OCI-LY7 (cell line): ENCODE measurements at regions not wholly inside any gene's neighbourhood (a gene's known extent, or its start where the extent isn't known, plus 50 kb on each side); places are given as distances from the start of the nearest gene placed in this dataset.
"Not testable (repeated sequence)": the region's sequence is repeated elsewhere in the genome, so short reads cannot be mapped to it uniquely, and the experiment has no call there.

ENCODE experiments used
- BruUV-seq: library from RNA; stranded (reverse); fragments of 400-500 nt; replicated peaks from 2 replicates; lab custom pipeline; 2021; lab: Mats Ljungman, UMichigan
- CTCF ChIA-PET: fragments of 300-600 bp; sonication (Branson Sonifier 250); formaldehyde crosslinking; loops from one replicate; lab custom pipeline; 2022; ENCODE audit warnings: antibody characterized with exemption; ENCODE audit not compliant: unreplicated experiment; lab: Charles Lee
- POLR2A ChIA-PET: fragments of 300-600 bp; sonication (Branson Sonifier 250); formaldehyde crosslinking; loops from one replicate; lab custom pipeline; 2022; ENCODE audit warnings: antibody characterized with exemption; lab: Charles Lee
- DNase-seq: peaks from one replicate; pipeline ENCODE4 v3.0.0-alpha.2; 2015; ENCODE audit warnings: low spot score
- H2AFZ ChIP-seq: fragments of 200-600 bp; sonication (generic), shearing (Covaris generic); 2 replicates; pipeline ENCODE4 v1.6.1; 2014; ENCODE audit warnings: mild to moderate bottlenecking, antibody characterized with exemption, low read length, moderate library complexity
- H3K27ac ChIP-seq: fragments of 200-600 bp; sonication (generic); 2 replicates; pipeline ENCODE4 v1.5.1; 2014; ENCODE audit warnings: mixed run types, low read depth, mild to moderate bottlenecking, moderate library complexity, low read length, inconsistent platforms; ENCODE audit not compliant: poor library complexity, severe bottlenecking
- H3K36me3 ChIP-seq: fragments of 200-600 bp; sonication (generic); 2 replicates; pipeline ENCODE4 v1.6.1; 2014; ENCODE audit warnings: mild to moderate bottlenecking, antibody characterized with exemption, low read length, moderate library complexity, mixed read lengths; ENCODE audit not compliant: insufficient read depth
- H3K4me1 ChIP-seq: fragments of 200-600 bp; sonication (generic); 2 replicates; pipeline ENCODE4 v1.5.1; 2014; ENCODE audit warnings: mild to moderate bottlenecking, low read length; ENCODE audit not compliant: insufficient read depth, poor library complexity, severe bottlenecking
- H3K4me2 ChIP-seq: fragments of 200-600 bp; sonication (generic); 2 replicates; pipeline ENCODE4 v1.6.1; 2014; ENCODE audit warnings: mild to moderate bottlenecking, low read length
- H3K4me3 ChIP-seq: fragments of 200-600 bp; sonication (generic); 2 replicates; pipeline ENCODE4 v1.5.1; 2014; ENCODE audit warnings: mild to moderate bottlenecking, low read depth, low read length; ENCODE audit not compliant: poor library complexity, severe bottlenecking
- H3K79me2 ChIP-seq: fragments of 200-600 bp; sonication (generic); 2 replicates; pipeline ENCODE4 v1.6.1; 2016; ENCODE audit warnings: low read depth, mild to moderate bottlenecking, low read length, moderate library complexity, mixed read lengths; ENCODE audit not compliant: insufficient read depth
- H3K9me2 ChIP-seq: fragments of 200-600 bp; sonication (generic); 2 replicates; pipeline ENCODE4 v1.6.1; 2016; ENCODE audit warnings: mild to moderate bottlenecking, low read length, mixed read lengths; ENCODE audit not compliant: insufficient read depth
- H3K9me3 ChIP-seq: fragments of 200-600 bp; sonication (generic); 2 replicates; pipeline ENCODE4 v1.6.1; 2014; ENCODE audit warnings: mild to moderate bottlenecking, mixed run types, low read length, mixed read lengths
- H4K20me1 ChIP-seq: fragments of 200-600 bp; sonication (generic); 2 replicates; pipeline ENCODE4 v1.6.1; 2014; ENCODE audit warnings: mild to moderate bottlenecking, antibody characterized with exemption, low read length, moderate library complexity, mixed read lengths; ENCODE audit not compliant: insufficient read depth
- CTCF ChIP-seq: fragments of 200-600 bp; sonication (generic); conservative IDR thresholded peaks from 2 replicates; pipeline ENCODE4 v1.5.1; 2014; ENCODE audit warnings: mild to moderate bottlenecking, antibody characterized with exemption, low read length, moderate library complexity, mixed read lengths
- EZH2phosphoT487 ChIP-seq: fragments of 200-600 bp; sonication (generic); IDR thresholded peaks from 2 replicates; pipeline ENCODE4 v1.6.1; 2018; ENCODE audit warnings: low read depth, borderline replicate concordance, mild to moderate bottlenecking, mixed run types, antibody characterized with exemption, low read length, moderate library complexity, mixed read lengths
- intact Hi-C: fragments of 100-400 bp; cut with micrococcal nuclease; formaldehyde crosslinking; loops from one replicate; pipeline ENCODE4 v1.10.0; 2022; ENCODE audit not compliant: unreplicated experiment

GRCh38 chr17:34015253-34015652, 239.8 kb upstream of the CCL2 start:
- Histone ChIP-seq H4K20me1 (no peaks in the 10 kb centered on the region), H3K9me3 (no peaks in the 10 kb centered on the region), H3K4me3 (no peak overlapping the region), H3K9me2 (no peaks in the 10 kb centered on the region), H3K36me3 (no peaks in the 10 kb centered on the region), H2AFZ (no peak overlapping the region), H3K4me1 (no peaks in the 10 kb centered on the region), H3K4me2 (no peak overlapping the region), H3K79me2 (no peaks in the 10 kb centered on the region), H3K27ac (no peak overlapping the region)
- no TSS peak for BruUV-seq
- CTCF ChIA-PET: no interaction called here
- no peak for DNase-seq
- TF ChIP-seq CTCF: no peak
- no peak for TF ChIP-seq EZH2phosphoT487
- intact Hi-C loops: no loop called here
- POLR2A ChIA-PET: no interaction called here

GRCh38 chr17:34024386-34024785, 230.7 kb upstream of the CCL2 start:
- DNase-seq: no peak
- Histone ChIP-seq H3K4me2 (no peak overlapping the region), H3K4me3 (no peak overlapping the region), H3K36me3 (no peaks in the 10 kb centered on the region), H4K20me1 (no peaks in the 10 kb centered on the region), H3K9me3 (no peaks in the 10 kb centered on the region), H2AFZ (no peak overlapping the region), H3K27ac (no peak overlapping the region), H3K4me1 (no peaks in the 10 kb centered on the region), H3K9me2 (no peaks in the 10 kb centered on the region), H3K79me2 (no peaks in the 10 kb centered on the region)
- no TSS peak for BruUV-seq
- ChIA-PET POLR2A (no interaction called here), CTCF (no interaction called here)
- TF ChIP-seq EZH2phosphoT487 (no peak), CTCF (no peak)
- intact Hi-C loops: no loop called here

- ChIA-PET CTCF (no interaction called here), POLR2A (no interaction called here)
- no TSS peak for BruUV-seq
- no peak overlapping the region for H3K4me3 ChIP-seq
- no peaks in the 10 kb centered on the region for H3K4me1 ChIP-seq
- no peak for TF ChIP-seq CTCF
- no peak for TF ChIP-seq EZH2phosphoT487
- H3K9me2 ChIP-seq: no peaks in the 10 kb centered on the region
- no peak overlapping the region for H3K27ac ChIP-seq
- DNase-seq: no peak
- intact Hi-C loops: no loop called here
- H3K79me2 ChIP-seq: no peaks in the 10 kb centered on the region
- H3K9me3 ChIP-seq: no peaks in the 10 kb centered on the region
- no peak overlapping the region for H3K4me2 ChIP-seq
- H4K20me1 ChIP-seq: no peaks in the 10 kb centered on the region
- H3K36me3 ChIP-seq: no peaks in the 10 kb centered on the region
- no peak overlapping the region for H2AFZ ChIP-seq
Observed at GRCh38 chr17:34024806-34025551, 230.1 kb upstream of the CCL2 start.

GRCh38 chr17:34030601-34031000, 224.5 kb upstream of the CCL2 start:
- H3K9me3 ChIP-seq, POLR2A ChIA-PET, CTCF ChIA-PET, BruUV-seq, H3K4me3 ChIP-seq, H4K20me1 ChIP-seq, H2AFZ ChIP-seq, H3K4me2 ChIP-seq, H3K79me2 ChIP-seq, H3K9me2 ChIP-seq, DNase-seq, H3K36me3 ChIP-seq, H3K4me1 ChIP-seq, H3K27ac ChIP-seq, intact Hi-C loops: not testable (repeated sequence)
